C4-2B (cell line): ENCODE measurements at regions not wholly inside any gene's neighbourhood (a gene's known extent, or its start where the extent isn't known, plus 50 kb on each side); places are given as distances from the start of the nearest gene placed in this dataset.

ENCODE experiments used
- CTCF ChIP-seq: fragments of 450-650 bp; conservative IDR thresholded peaks from 2 replicates; pipeline ENCODE4 v1.5.1; 2017; ENCODE audit warnings: mild to moderate bottlenecking
- ZFX ChIP-seq: fragments of 450-650 bp; IDR thresholded peaks from 2 replicates; pipeline ENCODE4 v1.6.1; 2017

GRCh38 chrX:7316887-7317286, 168.9 kb upstream of the PUDP start:
- TF ChIP-seq CTCF = no peak
- TF ChIP-seq ZFX = no peak
